Posterior vena cava (tissue), 2 donors: ENCODE measurements at regions not wholly inside any gene's neighbourhood (a gene's known extent, or its start where the extent isn't known, plus 50 kb on each side); places are given as distances from the start of the nearest gene placed in this dataset.

Source experiments
- DNase-seq: peaks from one replicate; pipeline ENCODE4 v3.0.0-alpha.2; 2020; ENCODE audit warnings: low spot score
- intact Hi-C, 2 donors: fragments of 100-400 bp; cut with DNase I; formaldehyde crosslinking; loops; one replicate each; pipeline versions ENCODE4 v1.14.1 to v1.14.2; 2022 to 2023
- donor health status: DM: yes; HTN: yes; CAD: no.
- donor health status: DM: yes; HTN: yes; CAD: no.

GRCh38 chr2:66830881-66831280 lies 396.0 kb downstream of the MEIS1 start:
- intact Hi-C loops, result no loop called here
- no peak for DNase-seq

GRCh38 chr2:66832646-66833435 lies 397.9 kb downstream of the MEIS1 start:
- intact Hi-C loops, result no loop called here
- no peak for DNase-seq

- intact Hi-C loops, result no loop called here
- no peak for DNase-seq
Observed at GRCh38 chr2:66834859-66835258, 399.9 kb downstream of the MEIS1 start.

GRCh38 chr2:66836851-66837250 lies 401.9 kb downstream of the MEIS1 start:
- no peak for DNase-seq
- intact Hi-C loops, result no loop called here

GRCh38 chr2:66839551-66840320 lies 404.8 kb downstream of the MEIS1 start:
- no peak for DNase-seq
- intact Hi-C loops, result no loop called here

- DNase-seq, result no peak
- intact Hi-C loops, result no loop called here
Observed at GRCh38 chr2:66840321-66841002, 405.5 kb downstream of the MEIS1 start.

GRCh38 chr2:66843847-66844246 lies 408.9 kb downstream of the MEIS1 start:
- intact Hi-C loops, result no loop called here
- DNase-seq, result no peak

- no peak for DNase-seq
- intact Hi-C loops, result loop anchor here in 1 of 2 donors (5.0 kb wide), 1 partner anchor 33 kb away; no protein-coding TSS in a partner anchor
Observed at GRCh38 chr2:66845307-66845706, 410.4 kb downstream of the MEIS1 start.

- no peak for DNase-seq
- intact Hi-C loops, result loop anchor here in 1 of 2 donors (5.0 kb wide), 1 partner anchor 35 kb away; no protein-coding TSS in a partner anchor
Observed at GRCh38 chr2:66846887-66847286, 412.0 kb downstream of the MEIS1 start.

- intact Hi-C loops, result loop anchor here in 1 of 2 donors (5.0 kb wide), 1 partner anchor 37 kb away; no protein-coding TSS in a partner anchor
Observed at GRCh38 chr2:66849153-66849755, 414.3 kb downstream of the MEIS1 start.

GRCh38 chr2:66850376-66850775 lies 415.5 kb downstream of the MEIS1 start:
- no peak for DNase-seq
- intact Hi-C loops, result loop anchor here in 1 of 2 donors (5.0 kb wide), 1 partner anchor 153 kb away; no protein-coding TSS in a partner anchor

More at GRCh38 chr2:66849153-66849755, 414.3 kb downstream of the MEIS1 start:
- no peak for DNase-seq

GRCh38 chr2:66851449-66851872 lies 416.5 kb downstream of the MEIS1 start:
- intact Hi-C loops, result loop anchor here in 1 of 2 donors (5.0 kb wide), 1 partner anchor 154 kb away; no protein-coding TSS in a partner anchor
- DNase-seq, result no peak

- intact Hi-C loops, result loop anchor here in 1 of 2 donors (5.0 kb wide), 1 partner anchor 156 kb away; no protein-coding TSS in a partner anchor
- no peak for DNase-seq
Observed at GRCh38 chr2:66852953-66853352, 418.0 kb downstream of the MEIS1 start.

GRCh38 chr2:66853585-66853984 lies 418.7 kb downstream of the MEIS1 start:
- DNase-seq, result peak; percentile 81
- intact Hi-C loops, result loop anchor here in 1 of 2 donors (5.0 kb wide), 1 partner anchor 156 kb away; no protein-coding TSS in a partner anchor

GRCh38 chr2:66854298-66854697 lies 419.4 kb downstream of the MEIS1 start:
- no peak for DNase-seq
- intact Hi-C loops, result loop anchor here in 1 of 2 donors (5.0 kb wide), 1 partner anchor 157 kb away; no protein-coding TSS in a partner anchor

- DNase-seq, result no peak
- intact Hi-C loops, result no loop called here
Observed at GRCh38 chr2:66862885-66863650, 428.1 kb downstream of the MEIS1 start.

- no peak for DNase-seq
- intact Hi-C loops, result no loop called here
Observed at GRCh38 chr2:66865161-66865560, 430.2 kb downstream of the MEIS1 start.

- intact Hi-C loops, result no loop called here
Observed at GRCh38 chr2:66866331-66867062, 431.6 kb downstream of the MEIS1 start.

More at GRCh38 chr2:66866331-66867062, 431.6 kb downstream of the MEIS1 start:
- no peak for DNase-seq
